HUES48 (cell line): ENCODE measurements at regions not wholly inside any gene's neighbourhood (a gene's known extent, or its start where the extent isn't known, plus 50 kb on each side); places are given as distances from the start of the nearest gene placed in this dataset.

Source experiments
- H3K27ac ChIP-seq: one replicate; pipeline ENCODE4 v1.7.0; 2013; ENCODE audit warnings: low read depth, low read length, inconsistent platforms
- H3K27me3 ChIP-seq: 2 replicates; pipeline ENCODE4 v1.6.1; 2013; ENCODE audit warnings: mild to moderate bottlenecking, low read length; ENCODE audit not compliant: control insufficient read depth, insufficient read depth
- H3K36me3 ChIP-seq: 2 replicates; pipeline ENCODE4 v1.6.1; 2013; ENCODE audit warnings: low read length; ENCODE audit not compliant: control insufficient read depth, insufficient read depth
- H3K4me1 ChIP-seq: 2 replicates; pipeline ENCODE4 v1.6.1; 2013; ENCODE audit warnings: mild to moderate bottlenecking, low read length; ENCODE audit not compliant: control insufficient read depth, insufficient read depth
- H3K4me3 ChIP-seq: 2 replicates; pipeline ENCODE4 v1.5.1; 2013; ENCODE audit warnings: mild to moderate bottlenecking, low read depth, low read length
- H3K9ac ChIP-seq: 2 replicates; pipeline ENCODE4 v1.6.1; 2013; ENCODE audit warnings: mild to moderate bottlenecking, low read depth, low read length, moderate library complexity
- H3K9me3 ChIP-seq: 2 replicates; pipeline ENCODE4 v1.6.1; 2013; ENCODE audit warnings: low read length; ENCODE audit not compliant: control insufficient read depth, insufficient read depth

- H3K27ac ChIP-seq: no peak overlapping the region
- H3K4me3 ChIP-seq: no peak overlapping the region
- no peak overlapping the region for H3K9ac ChIP-seq
- H3K36me3 ChIP-seq: no peaks in the 10 kb centered on the region
- H3K4me1 ChIP-seq: no peaks in the 10 kb centered on the region
- H3K9me3 ChIP-seq: no peaks in the 10 kb centered on the region
- H3K27me3 ChIP-seq: no peaks in the 10 kb centered on the region
Observed at GRCh38 chr20:48419173-48419572, 408.6 kb downstream of the PREX1 start.

- no peaks in the 10 kb centered on the region for H3K4me1 ChIP-seq
- H3K36me3 ChIP-seq: no peaks in the 10 kb centered on the region
- no peaks in the 10 kb centered on the region for H3K27me3 ChIP-seq
Observed at GRCh38 chr20:48416002-48416401, 411.8 kb downstream of the PREX1 start.

GRCh38 chr20:48414786-48415185 lies 413.0 kb downstream of the PREX1 start:
- H3K27ac ChIP-seq: no peak overlapping the region

More at GRCh38 chr20:48416002-48416401, 411.8 kb downstream of the PREX1 start:
- no peaks in the 10 kb centered on the region for H3K9me3 ChIP-seq
- H3K9ac ChIP-seq: no peak overlapping the region
- no peak overlapping the region for H3K27ac ChIP-seq
- H3K4me3 ChIP-seq: no peak overlapping the region

GRCh38 chr20:48411919-48412522 lies 415.8 kb downstream of the PREX1 start:
- Histone ChIP-seq H3K9me3 (no peaks in the 10 kb centered on the region), H3K27me3 (no peaks in the 10 kb centered on the region), H3K27ac (no peak overlapping the region), H3K4me1 (peaks cover 12% of the 10 kb centered on the region), H3K36me3 (no peaks in the 10 kb centered on the region), H3K9ac (no peak overlapping the region), H3K4me3 (no peak overlapping the region)

More at GRCh38 chr20:48414786-48415185, 413.0 kb downstream of the PREX1 start:
- H3K36me3 ChIP-seq: no peaks in the 10 kb centered on the region
- H3K27me3 ChIP-seq: no peaks in the 10 kb centered on the region
- H3K4me1 ChIP-seq: no peaks in the 10 kb centered on the region
- H3K9ac ChIP-seq: no peak overlapping the region
- H3K4me3 ChIP-seq: no peak overlapping the region
- no peaks in the 10 kb centered on the region for H3K9me3 ChIP-seq

GRCh38 chr20:48411245-48411644 lies 416.6 kb downstream of the PREX1 start:
- H3K9me3 ChIP-seq: no peaks in the 10 kb centered on the region
- H3K36me3 ChIP-seq: no peaks in the 10 kb centered on the region
- H3K27me3 ChIP-seq: no peaks in the 10 kb centered on the region
- no peak overlapping the region for H3K9ac ChIP-seq
- H3K4me1 ChIP-seq: peaks cover 20% of the 10 kb centered on the region
- H3K27ac ChIP-seq: no peak overlapping the region
- H3K4me3 ChIP-seq: no peak overlapping the region

- Histone ChIP-seq H3K27ac (no peak overlapping the region), H3K27me3 (no peaks in the 10 kb centered on the region), H3K9ac (no peak overlapping the region), H3K4me1 (peaks cover 20% of the 10 kb centered on the region), H3K36me3 (no peaks in the 10 kb centered on the region), H3K4me3 (no peak overlapping the region), H3K9me3 (no peaks in the 10 kb centered on the region)
Observed at GRCh38 chr20:48409055-48409615, 418.7 kb downstream of the PREX1 start.

- no peak overlapping the region for H3K27ac ChIP-seq
- no peaks in the 10 kb centered on the region for H3K27me3 ChIP-seq
- no peak overlapping the region for H3K4me3 ChIP-seq
- H3K36me3 ChIP-seq: no peaks in the 10 kb centered on the region
- no peak overlapping the region for H3K9ac ChIP-seq
- H3K9me3 ChIP-seq: no peaks in the 10 kb centered on the region
- peaks cover 20% of the 10 kb centered on the region for H3K4me1 ChIP-seq
Observed at GRCh38 chr20:48407710-48408109, 420.1 kb downstream of the PREX1 start.

GRCh38 chr20:48406912-48407340 lies 420.9 kb downstream of the PREX1 start:
- H3K9ac ChIP-seq: no peak overlapping the region
- no peaks in the 10 kb centered on the region for H3K27me3 ChIP-seq
- no peak overlapping the region for H3K27ac ChIP-seq
- peaks cover 20% of the 10 kb centered on the region for H3K4me1 ChIP-seq
- H3K4me3 ChIP-seq: no peak overlapping the region
- H3K36me3 ChIP-seq: no peaks in the 10 kb centered on the region
- H3K9me3 ChIP-seq: no peaks in the 10 kb centered on the region

- Histone ChIP-seq H3K36me3 (no peaks in the 10 kb centered on the region), H3K4me1 (peaks cover 20% of the 10 kb centered on the region), H3K9ac (no peak overlapping the region), H3K27me3 (no peaks in the 10 kb centered on the region), H3K27ac (peak overlapping the region; percentile 45), H3K4me3 (no peak overlapping the region), H3K9me3 (no peaks in the 10 kb centered on the region)
Observed at GRCh38 chr20:48406498-48406897, 421.3 kb downstream of the PREX1 start.

GRCh38 chr20:48405909-48406308 lies 421.9 kb downstream of the PREX1 start:
- Histone ChIP-seq H3K27ac (peak overlapping the region; percentile 45), H3K9me3 (no peaks in the 10 kb centered on the region), H3K27me3 (no peaks in the 10 kb centered on the region), H3K4me1 (peaks cover 20% of the 10 kb centered on the region), H3K9ac (no peak overlapping the region), H3K4me3 (no peak overlapping the region), H3K36me3 (no peaks in the 10 kb centered on the region)

- Histone ChIP-seq H3K27ac (no peak overlapping the region), H3K9ac (no peak overlapping the region), H3K4me1 (peaks cover 20% of the 10 kb centered on the region), H3K9me3 (no peaks in the 10 kb centered on the region), H3K27me3 (no peaks in the 10 kb centered on the region), H3K4me3 (no peak overlapping the region), H3K36me3 (no peaks in the 10 kb centered on the region)
Observed at GRCh38 chr20:48404598-48404997, 423.2 kb downstream of the PREX1 start.
